ENCODE measurements at regions not wholly inside any gene's neighbourhood (a gene's known extent, or its start where the extent isn't known, plus 50 kb on each side); places are given as distances from the start of the nearest gene placed in this dataset.
"Not testable (repeated sequence)": the region's sequence is repeated elsewhere in the genome, so short reads cannot be mapped to it uniquely, and the experiment has no call there.

DNA sequence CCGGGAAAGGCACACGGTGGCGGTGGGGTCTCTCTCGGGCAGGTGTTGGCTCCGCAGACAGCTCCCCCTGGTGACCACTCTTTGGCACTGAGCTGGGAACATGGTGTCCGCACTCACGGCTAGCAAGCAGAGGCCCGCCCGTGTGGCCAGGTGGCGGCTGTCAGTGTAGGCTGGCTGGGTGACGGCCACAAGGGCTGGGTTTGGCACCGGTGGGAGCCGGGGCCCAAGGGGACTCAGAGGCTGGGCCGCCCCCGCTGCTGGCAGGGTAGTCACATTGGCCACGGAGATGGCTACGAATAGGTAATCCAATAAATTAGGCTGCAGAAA, 1071.7 kb downstream of the RPIA start:
- FAIRE-seq (no peak), DNase-seq (peak in 1 of 5 donors; percentile 32)
- H3K4me1 ChIP-seq (ENCODE audit: control insufficient read depth in 2 of 3, insufficient read depth in 2 of 3, low read depth in 1 of 3, low read length in 3 of 3), result no peaks in the 10 kb centered on the region

DNA sequence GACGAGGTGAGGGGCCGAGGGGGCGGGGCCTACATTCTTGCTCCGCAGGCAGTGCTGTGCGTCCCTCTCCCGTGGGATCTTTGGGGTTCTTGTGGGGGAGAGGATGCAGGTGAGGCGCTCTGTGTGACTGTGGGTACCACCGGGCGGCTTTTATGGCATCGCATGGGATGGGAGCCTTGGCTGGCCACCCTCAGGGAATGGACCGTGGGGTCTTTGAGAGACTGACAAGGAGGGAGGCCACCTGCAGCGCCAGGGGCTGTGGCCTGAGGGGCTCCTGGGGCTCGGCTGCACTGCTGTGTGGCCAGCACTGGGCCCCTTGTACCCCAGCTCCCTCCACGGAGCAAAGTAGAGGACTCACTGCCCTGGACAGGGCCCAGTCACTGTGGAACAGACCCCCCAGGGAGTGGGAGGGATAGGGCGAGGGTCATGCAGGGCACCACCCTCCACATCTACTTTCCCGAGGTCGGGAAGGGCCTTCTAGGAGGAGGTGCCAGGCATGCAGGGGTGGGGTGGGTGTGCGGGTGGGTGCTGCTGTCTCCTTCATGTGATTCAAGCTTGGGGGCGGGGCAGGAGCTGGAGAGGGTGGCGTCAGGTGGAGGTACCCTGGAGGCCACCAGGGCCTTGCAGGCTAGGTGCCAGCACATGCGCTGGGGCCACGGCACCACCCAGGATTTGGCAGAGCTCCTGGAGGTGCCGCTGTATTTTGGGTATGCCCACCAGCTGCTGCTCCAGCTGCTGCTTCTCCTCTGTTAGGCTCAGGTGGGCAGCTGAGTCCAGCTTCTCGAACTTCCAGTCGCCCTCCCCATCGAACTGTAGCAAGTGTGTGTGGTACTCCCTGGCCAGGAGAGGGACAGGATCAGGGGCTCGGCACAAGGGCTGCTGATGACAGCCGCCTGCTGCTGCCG, 1072.4 kb downstream of the RPIA start:
- H3K4me3 ChIP-seq (ENCODE audit: low read length in 3 of 3), result no peak overlapping the region
- H3K36me3 ChIP-seq (ENCODE audit: control insufficient read depth in 2 of 3, insufficient read depth in 3 of 3, low read length in 3 of 3), result no peaks in the 10 kb centered on the region
- H3K9ac ChIP-seq (ENCODE audit: low read length in 3 of 3), result no peak overlapping the region
- no peaks in the 10 kb centered on the region for H3K4me1 ChIP-seq (ENCODE audit: control insufficient read depth in 2 of 3, insufficient read depth in 2 of 3, low read depth in 1 of 3, low read length in 3 of 3)
- H3K27me3 ChIP-seq (ENCODE audit: control insufficient read depth, insufficient read depth, low read length), result peaks cover 8% of the 10 kb centered on the region
- H3K27ac ChIP-seq (ENCODE audit: low read depth in 2 of 2, low read length in 2 of 2), result no peak overlapping the region
- intact Hi-C loops (cut with DNase I), result no loop called here
- TF ChIP-seq CTCF (IDR thresholded peaks at IDR 0.05; ENCODE audit: borderline replicate concordance, extremely low read depth, insufficient read depth), result no peak
- FAIRE-seq (no peak), DNase-seq (peak in 2 of 5 donors; percentile 28 to 82)
- H3K9me3 ChIP-seq (ENCODE audit: control insufficient read depth in 2 of 3, insufficient read depth in 1 of 3, low read length in 3 of 3), result no peaks in the 10 kb centered on the region

More for the DNA sequence above, 1071.7 kb downstream of the RPIA start:
- Histone ChIP-seq H3K36me3 (ENCODE audit: control insufficient read depth in 2 of 3, insufficient read depth in 3 of 3, low read length in 3 of 3) (no peaks in the 10 kb centered on the region), H3K27me3 (ENCODE audit: control insufficient read depth, insufficient read depth, low read length) (peaks cover 6% of the 10 kb centered on the region), H3K9me3 (ENCODE audit: control insufficient read depth in 2 of 3, insufficient read depth in 1 of 3, low read length in 3 of 3) (no peaks in the 10 kb centered on the region), H3K9ac (ENCODE audit: low read length in 3 of 3) (no peak overlapping the region), H3K4me3 (ENCODE audit: low read length in 3 of 3) (no peak overlapping the region), H3K27ac (ENCODE audit: low read depth in 2 of 2, low read length in 2 of 2) (no peak overlapping the region)
- no peak for TF ChIP-seq CTCF (IDR thresholded peaks at IDR 0.05; ENCODE audit: borderline replicate concordance, extremely low read depth, insufficient read depth)
- intact Hi-C loops (cut with DNase I), result no loop called here

DNA sequence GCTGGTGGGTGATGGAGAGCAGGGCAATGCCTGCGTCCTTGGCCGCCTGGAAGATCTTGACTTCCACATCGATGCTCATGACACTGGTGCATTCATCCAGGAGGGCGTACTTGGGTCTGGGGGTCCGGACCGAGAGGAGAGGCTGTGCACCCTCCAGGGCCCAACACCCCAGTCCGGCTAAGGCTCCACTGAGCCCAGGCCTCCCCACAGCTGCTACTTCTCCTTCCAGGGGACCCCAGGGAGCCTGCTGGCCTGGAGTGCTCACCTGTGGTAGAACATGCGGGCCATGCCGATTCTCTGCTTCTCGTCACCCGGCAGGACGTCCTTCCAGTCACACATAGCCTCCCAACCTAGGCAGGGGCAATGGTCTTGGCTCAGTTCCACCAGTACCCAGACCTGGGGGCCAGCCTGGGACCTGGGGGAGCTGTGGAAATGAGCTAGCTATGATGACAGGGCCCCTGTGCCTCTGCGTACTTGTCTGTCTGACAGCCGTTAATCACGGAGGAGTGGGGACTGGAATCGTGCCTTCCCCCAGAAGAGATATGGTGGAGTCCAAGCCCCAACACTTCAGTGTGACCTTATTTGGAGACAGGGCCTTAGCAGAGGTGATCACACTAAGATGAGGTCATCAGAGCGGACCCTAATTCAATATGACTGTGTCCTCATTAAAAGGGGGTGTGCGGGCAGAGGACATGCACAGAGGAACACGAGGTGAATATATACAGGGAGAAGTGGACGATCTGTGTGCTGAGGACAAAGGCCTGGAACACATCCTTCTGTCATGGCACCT, 1073.3 kb downstream of the RPIA start:
- H3K36me3 ChIP-seq (ENCODE audit: control insufficient read depth in 2 of 3, insufficient read depth in 3 of 3, low read length in 3 of 3); FAIRE-seq; H3K4me1 ChIP-seq (ENCODE audit: control insufficient read depth in 2 of 3, insufficient read depth in 2 of 3, low read depth in 1 of 3, low read length in 3 of 3); H3K27me3 ChIP-seq (ENCODE audit: control insufficient read depth, insufficient read depth, low read length); H3K4me3 ChIP-seq (ENCODE audit: low read length in 3 of 3); H3K9ac ChIP-seq (ENCODE audit: low read length in 3 of 3); H3K27ac ChIP-seq (ENCODE audit: low read depth in 2 of 2, low read length in 2 of 2); intact Hi-C loops (cut with DNase I); H3K9me3 ChIP-seq (ENCODE audit: control insufficient read depth in 2 of 3, insufficient read depth in 1 of 3, low read length in 3 of 3): not testable (repeated sequence)
- DNase-seq, result peak in 2 of 5 donors; percentile 25 to 82

DNA sequence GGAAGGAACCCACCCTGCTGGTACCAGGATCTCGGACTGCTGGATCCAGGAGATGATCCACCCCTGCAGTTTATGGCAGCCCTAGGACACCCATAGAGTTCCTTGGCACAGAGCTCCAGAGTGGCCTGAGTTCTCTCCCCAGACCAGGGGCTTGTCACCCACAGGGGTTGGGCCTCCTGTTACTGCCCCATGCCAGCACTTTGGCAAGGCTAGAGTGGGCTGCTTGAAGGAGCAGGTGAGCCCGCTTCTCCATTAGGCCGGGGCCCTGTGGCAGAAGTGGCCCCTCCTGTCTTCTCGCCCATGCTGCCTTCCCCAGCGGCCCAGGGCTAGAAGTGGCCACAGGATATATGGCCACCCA, 1073.9 kb downstream of the RPIA start:
- H3K9me3 ChIP-seq (ENCODE audit: control insufficient read depth in 2 of 3, insufficient read depth in 1 of 3, low read length in 3 of 3); H3K4me3 ChIP-seq (ENCODE audit: low read length in 3 of 3); H3K27ac ChIP-seq (ENCODE audit: low read depth in 2 of 2, low read length in 2 of 2); H3K4me1 ChIP-seq (ENCODE audit: control insufficient read depth in 2 of 3, insufficient read depth in 2 of 3, low read depth in 1 of 3, low read length in 3 of 3); FAIRE-seq; intact Hi-C loops (cut with DNase I); H3K27me3 ChIP-seq (ENCODE audit: control insufficient read depth, insufficient read depth, low read length); H3K9ac ChIP-seq (ENCODE audit: low read length in 3 of 3); H3K36me3 ChIP-seq (ENCODE audit: control insufficient read depth in 2 of 3, insufficient read depth in 3 of 3, low read length in 3 of 3): not testable (repeated sequence)
- DNase-seq, result peak in 2 of 5 donors; percentile 14 to 71

GRCh38 chr2:89766141-89766990, 1074.9 kb downstream of the RPIA start:
- H3K4me1 ChIP-seq (ENCODE audit: control insufficient read depth in 2 of 3, insufficient read depth in 2 of 3, low read depth in 1 of 3, low read length in 3 of 3); H3K36me3 ChIP-seq (ENCODE audit: control insufficient read depth in 2 of 3, insufficient read depth in 3 of 3, low read length in 3 of 3); H3K4me3 ChIP-seq (ENCODE audit: low read length in 3 of 3); H3K9ac ChIP-seq (ENCODE audit: low read length in 3 of 3); FAIRE-seq; intact Hi-C loops (cut with DNase I); H3K27ac ChIP-seq (ENCODE audit: low read depth in 2 of 2, low read length in 2 of 2); H3K27me3 ChIP-seq (ENCODE audit: control insufficient read depth, insufficient read depth, low read length); H3K9me3 ChIP-seq (ENCODE audit: control insufficient read depth in 2 of 3, insufficient read depth in 1 of 3, low read length in 3 of 3): not testable (repeated sequence)
- peak in 2 of 5 donors; percentile 29 to 66 for DNase-seq

DNA sequence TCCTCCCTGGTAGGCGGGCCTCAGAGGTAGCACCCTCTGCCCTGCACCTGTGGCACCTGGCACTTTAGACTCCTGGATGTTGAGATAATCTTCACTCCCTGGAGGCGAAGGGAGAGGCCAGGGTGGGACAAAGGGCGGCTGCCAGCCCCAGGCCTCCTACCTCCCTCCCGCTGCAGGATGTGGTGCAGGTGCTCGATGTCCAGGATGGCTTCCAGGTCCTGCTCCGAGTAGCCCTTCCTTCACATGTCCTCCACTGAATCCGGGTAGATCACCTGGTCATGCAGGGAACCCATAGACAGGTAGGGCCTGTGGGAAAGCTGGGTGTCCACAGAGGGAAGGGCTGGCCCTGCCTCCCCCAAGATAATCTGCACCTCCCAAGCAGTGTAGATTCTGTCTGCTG, 1075.6 kb downstream of the RPIA start:
- H3K36me3 ChIP-seq (ENCODE audit: control insufficient read depth in 2 of 3, insufficient read depth in 3 of 3, low read length in 3 of 3); H3K27me3 ChIP-seq (ENCODE audit: control insufficient read depth, insufficient read depth, low read length); H3K4me3 ChIP-seq (ENCODE audit: low read length in 3 of 3); FAIRE-seq; H3K4me1 ChIP-seq (ENCODE audit: control insufficient read depth in 2 of 3, insufficient read depth in 2 of 3, low read depth in 1 of 3, low read length in 3 of 3); H3K27ac ChIP-seq (ENCODE audit: low read depth in 2 of 2, low read length in 2 of 2); intact Hi-C loops (cut with DNase I); H3K9ac ChIP-seq (ENCODE audit: low read length in 3 of 3); H3K9me3 ChIP-seq (ENCODE audit: control insufficient read depth in 2 of 3, insufficient read depth in 1 of 3, low read length in 3 of 3): not testable (repeated sequence)
- DNase-seq, result peak in 1 of 5 donors; percentile 66

All from kidney (tissue), 13 donors.